NCI-H1048 (cell line): ENCODE measurements at regions not wholly inside any gene's neighbourhood (a gene's known extent, or its start where the extent isn't known, plus 50 kb on each side); places are given as distances from the start of the nearest gene placed in this dataset.
"Not testable (repeated sequence)": the region's sequence is repeated elsewhere in the genome, so short reads cannot be mapped to it uniquely, and the experiment has no call there.

Experiments used
- DNase-seq: peaks from one replicate; lab custom pipeline; 2025; lab: John Stamatoyannopoulos, UW

DNA sequence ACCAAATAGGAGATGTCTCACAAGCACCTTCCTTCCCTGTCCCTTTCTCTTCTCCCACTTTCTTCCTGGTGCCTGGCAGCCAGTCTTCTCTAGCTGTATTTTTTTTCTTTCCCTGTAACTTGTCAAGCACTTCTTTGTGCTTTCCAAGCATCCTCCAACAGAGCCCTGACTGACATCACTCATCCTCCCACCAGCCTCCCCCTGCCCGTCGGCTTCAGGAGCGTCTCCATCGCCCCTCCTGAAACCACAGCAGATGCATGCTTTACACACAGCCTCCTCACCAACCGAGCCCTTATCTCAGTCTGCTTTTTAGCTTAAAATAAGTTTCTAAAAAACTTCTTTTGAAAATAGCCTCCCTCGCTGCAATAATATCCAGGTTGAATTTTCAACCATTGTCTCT lies 268.7 kb upstream of the CDH5 start:
- DNase-seq = no peak

DNA sequence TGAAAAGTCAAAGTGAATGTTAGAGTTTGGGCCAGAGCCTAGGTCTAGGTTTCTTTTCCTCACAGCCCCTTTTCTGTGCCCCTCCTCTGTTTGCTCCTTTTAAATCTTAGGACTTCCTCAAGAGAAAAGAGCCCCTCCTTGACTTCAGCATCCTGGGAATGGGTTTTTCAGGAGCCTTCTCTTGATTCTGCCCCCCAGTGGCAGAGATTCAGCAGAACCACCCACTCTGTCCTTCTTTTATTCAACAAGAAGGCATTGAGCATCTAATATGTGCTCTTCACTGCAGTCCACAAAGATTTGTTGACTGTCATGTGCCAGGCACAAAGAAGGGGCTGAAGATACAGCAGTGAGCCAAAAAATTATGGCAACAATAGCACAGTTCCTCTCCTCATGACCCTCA lies 270.8 kb upstream of the CDH5 start:
- no peak for DNase-seq

DNA sequence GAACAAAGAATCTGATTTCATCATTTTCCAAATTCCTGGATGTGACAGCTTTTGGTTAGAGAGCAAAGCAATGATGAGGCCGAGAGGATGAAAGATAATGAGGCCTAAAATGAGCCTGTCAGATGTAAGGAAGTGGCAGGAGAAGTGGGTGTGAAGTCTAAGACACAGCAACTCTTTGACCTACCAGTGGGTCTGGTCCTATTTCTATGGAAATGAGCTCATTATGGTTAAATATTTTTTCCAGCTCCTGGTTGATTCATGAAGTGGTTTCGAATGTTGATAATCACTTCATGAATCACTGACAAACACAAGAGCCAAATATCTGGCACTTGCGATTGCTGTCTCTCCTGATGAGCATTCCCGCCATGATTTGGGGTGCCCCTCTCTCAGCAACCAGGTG lies 273.3 kb upstream of the CDH5 start:
- no peak for DNase-seq

DNA sequence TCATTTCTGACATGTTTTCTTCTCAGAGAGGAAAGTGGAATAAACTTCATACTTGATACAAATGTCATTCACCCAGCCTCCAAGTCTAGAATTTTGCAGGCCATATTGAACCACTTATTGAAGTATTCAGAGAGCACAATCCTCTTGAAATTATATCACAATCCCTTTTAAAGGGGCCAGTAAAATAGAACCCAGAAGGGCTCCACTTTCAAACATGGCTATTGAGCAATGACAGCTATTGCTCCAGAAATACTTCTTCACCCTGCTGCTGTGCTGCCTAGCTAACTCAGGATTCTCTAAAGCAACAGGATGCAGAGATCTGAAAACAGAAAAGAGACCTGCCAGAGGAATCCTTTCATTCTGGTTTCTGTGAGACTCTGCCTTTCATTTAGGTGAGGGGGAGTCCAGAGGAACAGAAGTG lies 275.0 kb upstream of the CDH5 start:
- no peak for DNase-seq

DNA sequence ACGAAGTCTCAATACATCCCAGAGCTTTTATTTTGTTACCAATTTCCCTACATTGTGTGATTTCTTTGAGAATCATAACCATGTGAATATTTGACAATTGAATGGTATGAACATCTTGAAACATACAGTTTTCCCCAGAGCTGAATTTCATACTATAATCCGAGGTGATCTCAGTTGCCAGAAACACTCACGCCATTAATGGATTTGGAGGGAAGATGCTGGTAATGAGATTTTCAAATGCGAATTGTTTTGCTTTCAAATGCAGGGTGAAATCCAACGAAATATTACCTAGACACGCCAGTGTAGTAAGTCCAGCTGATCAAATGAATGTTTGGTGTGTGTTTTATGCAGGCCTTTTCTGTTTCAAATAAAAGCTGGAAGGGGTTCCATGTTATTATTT lies 277.8 kb upstream of the CDH5 start:
- no peak for DNase-seq

DNA sequence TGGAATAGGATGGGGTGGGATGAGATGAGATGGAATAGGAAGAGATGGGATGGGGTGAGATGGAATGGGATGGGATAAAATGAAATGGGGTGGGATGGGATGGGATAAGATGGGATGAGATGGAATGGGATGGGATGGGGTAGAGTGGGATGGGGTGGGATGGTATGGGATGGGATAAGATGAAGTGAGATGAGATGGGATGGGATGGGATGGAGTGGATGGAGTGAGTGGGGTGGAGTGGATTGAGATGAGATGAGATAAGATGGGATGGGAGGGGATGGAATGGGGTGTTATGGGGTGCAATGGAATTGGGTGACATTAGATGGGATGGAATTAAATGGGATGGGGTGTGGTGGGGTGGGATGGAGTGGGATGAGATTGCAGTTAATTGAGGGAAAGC lies 279.2 kb upstream of the CDH5 start:
- DNase-seq = no peak

DNA sequence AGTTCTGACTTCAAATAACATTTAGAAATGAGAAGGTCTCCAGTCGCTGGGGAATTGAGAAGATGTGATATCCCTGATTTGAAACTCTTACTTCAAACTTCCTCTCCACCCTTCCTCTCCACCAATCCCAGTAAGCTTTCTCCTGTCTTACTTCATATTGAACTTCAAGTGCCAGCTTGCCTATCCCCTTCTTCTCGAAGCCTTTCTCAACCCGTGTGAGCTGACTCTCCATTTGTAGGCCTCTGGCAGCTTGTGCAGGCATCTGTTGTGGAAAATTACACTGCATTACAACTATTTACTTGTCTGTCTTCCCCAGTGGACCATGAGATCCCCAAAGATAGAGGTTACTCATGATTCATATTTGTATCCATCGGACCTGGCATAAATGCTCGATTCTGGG lies 280.8 kb upstream of the CDH5 start:
- no peak for DNase-seq

DNA sequence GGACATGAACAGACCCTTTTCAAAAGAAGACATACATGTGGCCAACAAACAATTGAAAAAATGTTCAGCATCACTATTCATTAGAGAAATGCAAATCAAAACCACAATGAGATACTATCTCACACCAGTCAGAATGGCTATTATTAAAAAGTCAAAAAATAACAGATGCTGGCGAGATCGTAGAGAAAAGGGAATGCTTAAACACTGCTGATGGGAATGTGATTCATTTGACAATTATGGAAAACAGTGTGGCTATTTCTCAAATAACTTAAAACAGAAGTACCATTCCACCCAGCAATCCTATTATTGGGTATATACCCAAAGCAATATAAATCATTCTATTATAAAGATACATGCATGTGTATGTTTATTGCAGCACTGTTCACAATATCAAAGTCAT lies 281.8 kb upstream of the CDH5 start:
- not testable (repeated sequence) for DNase-seq

DNA sequence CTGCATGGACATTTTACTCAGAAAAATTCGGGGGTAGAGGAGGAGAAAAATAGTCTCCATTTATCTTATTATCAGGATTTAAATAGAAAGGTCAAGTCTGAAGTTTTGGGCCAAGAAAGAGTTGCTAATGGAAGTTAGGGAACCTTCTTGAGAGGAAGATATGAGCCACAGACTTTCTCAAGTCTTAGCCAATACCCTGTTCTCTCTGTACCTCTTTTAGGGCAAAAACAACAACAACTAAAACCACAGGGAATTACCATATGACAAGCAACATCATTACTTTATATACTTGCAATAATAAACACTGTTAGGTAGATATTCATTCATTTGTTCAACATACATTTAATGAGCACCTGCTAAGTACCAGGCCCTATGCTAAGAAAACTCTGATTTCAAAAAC lies 282.2 kb upstream of the CDH5 start:
- no peak for DNase-seq

DNA sequence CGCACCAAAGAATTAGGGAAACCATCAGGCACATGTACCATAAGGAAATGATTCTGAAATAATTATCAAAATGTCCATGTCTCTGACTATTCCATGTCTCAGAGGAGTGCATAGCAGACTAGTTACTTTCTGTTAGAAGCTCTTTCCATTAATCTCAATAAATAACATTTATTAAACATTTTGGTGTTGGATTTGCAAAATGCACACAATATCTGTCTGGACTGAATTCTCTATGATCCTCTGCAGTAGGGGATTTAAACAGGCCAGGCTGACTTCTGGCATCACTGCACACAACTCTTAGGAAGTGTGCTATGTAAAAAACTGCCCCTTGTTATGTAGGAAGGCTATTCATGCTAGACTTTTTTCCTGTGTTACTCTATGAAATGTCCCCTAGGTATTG lies 283.3 kb upstream of the CDH5 start:
- DNase-seq = no peak

DNA sequence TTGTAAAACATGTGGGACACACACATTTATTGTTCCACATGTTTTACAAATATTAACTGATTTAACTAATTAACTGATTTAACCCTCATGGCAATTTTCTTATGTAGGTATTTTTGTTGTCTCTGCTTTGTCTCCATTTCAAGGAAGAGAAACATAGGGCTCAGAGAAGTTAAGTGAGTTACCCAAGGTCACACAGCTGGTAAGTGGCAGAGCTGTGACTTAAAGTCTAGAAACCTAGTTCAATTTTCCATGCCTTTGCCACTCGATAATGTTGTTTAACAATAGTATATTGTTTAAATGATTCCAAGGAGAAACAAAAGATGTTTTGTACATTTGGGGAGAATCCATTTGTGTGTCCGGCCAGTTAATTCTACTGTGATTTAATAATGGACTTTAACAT lies 284.1 kb upstream of the CDH5 start:
- no peak for DNase-seq

DNA sequence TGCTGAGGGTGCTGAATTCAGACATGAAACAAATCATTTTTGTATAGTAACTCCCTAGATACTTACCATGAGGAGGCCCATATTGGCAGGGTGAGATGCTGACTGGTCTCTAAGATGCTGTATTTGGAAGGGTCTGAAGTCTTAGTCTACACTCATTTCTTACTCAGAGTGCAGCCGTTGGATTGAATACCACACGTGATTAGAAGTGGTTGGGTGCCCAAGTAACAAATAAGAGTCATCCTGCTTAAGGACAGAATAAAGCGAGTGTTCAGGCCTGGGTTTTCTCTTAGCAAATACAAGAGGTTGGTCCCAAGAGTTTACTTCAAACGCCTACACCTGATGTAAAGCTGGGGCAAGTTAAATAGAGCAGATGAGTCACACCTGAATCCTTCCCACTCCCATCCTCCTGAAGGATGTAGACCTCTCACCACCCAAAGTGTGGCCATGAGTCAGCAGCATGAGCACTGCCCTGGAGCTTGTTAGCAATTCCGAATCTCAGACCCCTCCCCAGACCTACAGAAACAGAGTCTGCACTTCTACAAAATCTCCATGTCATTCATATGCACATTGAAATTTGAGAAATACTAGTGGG lies 284.6 kb upstream of the CDH5 start:
- DNase-seq = no peak

DNA sequence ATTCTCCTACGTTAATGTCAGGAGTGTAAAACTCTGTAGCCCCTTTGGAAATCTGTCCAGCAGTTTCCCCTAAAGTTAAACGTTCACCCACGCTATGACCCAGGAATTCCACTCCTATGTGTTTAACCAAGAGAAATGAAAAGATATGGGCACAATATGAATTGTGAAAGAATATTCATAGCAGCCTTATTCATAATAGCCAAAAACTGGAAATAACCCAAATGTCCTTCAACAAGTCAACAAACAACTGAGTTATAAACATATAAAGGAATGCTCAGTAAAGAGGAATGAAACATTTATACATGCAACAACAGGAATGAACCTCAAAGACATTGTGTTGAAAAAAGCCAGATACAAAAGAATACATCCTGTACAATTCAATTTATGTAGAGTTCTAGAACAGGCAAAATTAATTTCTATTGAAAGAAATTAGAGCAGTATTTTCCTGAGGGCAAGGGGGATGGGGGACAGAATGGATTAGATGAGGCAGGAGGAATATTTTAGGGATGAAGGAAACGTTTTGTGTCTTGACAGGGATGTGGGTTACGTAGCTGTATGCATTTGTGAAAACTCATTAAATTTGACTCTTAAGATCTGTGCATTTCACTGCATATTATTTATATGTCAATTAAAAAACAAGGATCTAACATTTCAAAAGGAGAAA lies 286.7 kb upstream of the CDH5 start:
- no peak for DNase-seq

DNA sequence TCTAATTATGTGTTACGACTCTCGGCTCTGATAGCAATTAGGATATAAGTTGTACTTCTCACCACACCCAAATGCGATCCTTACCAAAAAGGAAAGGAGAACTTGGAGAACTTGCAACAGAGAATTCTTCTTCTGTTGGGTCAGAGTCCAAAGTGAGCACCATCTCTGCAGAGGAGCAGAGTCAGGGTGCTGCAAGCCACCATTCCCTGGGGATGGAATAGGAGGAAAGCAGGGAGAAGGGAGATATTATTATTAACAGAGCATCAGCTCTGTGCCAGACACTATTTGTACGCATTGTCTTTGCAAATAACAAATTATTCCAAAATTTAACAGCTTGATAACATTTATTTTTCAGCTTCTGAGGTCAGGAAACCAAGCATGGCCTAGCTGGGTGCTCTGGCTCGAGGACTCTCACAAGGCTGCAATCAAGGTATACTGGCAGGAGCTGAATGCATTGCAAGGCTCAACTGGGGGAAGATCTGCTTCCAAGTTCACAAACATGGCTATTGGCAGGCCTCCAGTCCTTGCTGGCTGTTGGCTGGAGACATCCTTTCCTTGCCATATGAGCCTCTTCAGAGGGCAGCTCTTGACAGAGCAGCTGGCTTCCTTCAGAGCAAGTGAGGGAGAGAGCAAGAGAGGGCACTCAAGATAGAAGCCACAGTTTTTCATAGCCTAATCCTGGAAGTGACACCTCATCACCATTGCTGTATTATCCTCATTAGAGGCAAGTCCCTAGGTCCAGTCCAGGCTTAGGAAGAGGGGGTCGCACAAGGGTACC lies 296.2 kb upstream of the CDH5 start:
- DNase-seq = no peak

DNA sequence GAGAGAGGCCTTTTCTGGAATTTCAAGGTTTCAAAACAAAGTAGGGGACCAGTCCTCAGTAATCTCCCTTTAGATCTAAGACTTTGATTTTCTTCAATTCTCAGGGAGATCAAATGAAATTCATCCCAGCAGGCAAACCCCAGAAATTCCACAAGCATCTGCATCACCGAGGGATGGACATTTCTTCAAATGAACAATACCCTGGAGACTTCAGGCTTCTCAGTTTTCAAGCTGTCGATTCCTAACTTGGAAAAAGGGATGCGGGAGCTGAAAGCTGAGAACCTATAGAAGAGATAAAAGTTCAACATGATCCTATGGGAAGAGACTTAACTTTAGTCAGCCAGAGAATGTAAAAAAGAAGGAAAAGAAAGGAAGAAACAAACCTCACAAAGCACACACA lies 296.9 kb upstream of the CDH5 start:
- DNase-seq = no peak

DNA sequence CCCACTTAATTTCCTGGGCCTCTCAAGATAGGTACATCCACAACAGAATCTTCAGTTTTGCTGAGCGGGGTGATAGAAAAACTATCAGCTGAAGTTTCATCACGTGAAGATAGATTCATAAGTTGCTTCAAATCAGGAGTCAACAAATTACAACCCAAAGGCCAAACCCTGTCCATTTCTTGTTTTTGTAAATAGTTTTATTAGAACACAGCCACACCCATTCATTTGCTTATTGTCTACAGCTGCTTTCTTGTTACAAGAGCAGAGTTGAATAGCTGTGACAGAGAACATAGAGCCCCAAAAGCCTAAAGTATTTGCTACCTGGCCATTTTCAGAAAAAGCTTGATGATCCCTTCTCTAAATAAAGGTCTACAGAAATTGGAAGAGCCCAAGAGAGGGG lies 300.1 kb upstream of the CDH5 start:
- no peak for DNase-seq

DNA sequence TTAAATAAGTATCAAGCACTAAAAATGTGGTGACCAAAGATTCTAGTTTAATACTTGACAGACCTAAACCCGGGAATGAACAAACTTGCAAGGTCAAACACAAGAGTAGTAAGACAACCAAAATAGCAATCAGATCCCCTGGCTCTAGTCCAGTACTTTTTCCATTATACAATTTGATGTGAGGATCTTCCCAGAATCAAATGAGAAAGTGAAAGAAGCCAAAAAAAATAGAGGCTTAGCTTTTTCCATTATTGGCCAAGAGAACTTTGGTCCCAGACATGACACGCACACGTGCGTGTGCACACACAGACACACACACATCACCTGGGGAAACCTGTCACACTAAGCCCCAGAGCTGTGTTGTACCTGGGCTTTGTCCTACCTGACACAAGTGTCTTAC lies 300.6 kb upstream of the CDH5 start:
- no peak for DNase-seq

DNA sequence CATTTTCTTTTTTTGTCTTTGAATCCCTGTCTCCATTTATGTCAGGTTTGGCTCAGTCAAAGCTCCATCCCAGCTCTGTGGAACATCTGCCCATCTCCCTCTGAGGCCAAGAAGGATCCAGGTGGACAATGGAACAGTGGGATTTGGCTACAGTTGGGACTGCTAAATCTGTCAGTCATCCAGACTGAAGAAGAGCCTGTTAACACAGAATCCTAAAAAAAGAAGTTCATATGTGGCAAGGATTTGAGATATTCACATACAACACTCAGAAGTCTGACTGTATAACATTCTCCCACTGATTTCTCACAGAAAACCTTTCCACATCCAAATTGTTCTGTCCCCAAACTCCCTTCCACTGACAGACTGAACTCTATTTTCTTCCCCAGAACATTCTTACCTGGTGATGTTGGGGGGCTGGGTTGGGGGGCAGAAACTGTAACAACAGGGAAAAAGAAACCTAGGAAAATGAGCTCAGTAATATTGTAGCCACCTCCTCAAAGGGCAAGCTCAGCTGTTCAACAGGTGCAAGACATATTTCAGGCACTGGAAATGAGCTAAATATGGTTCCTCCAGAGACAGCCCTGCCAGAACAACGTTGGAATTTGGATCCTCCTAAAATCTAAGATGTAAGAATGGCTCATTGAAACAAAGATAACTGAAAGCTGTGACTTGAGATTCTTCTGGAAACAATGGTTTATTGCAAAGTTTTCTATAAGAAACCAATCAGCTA lies 301.5 kb upstream of the CDH5 start:
- no peak for DNase-seq

DNA sequence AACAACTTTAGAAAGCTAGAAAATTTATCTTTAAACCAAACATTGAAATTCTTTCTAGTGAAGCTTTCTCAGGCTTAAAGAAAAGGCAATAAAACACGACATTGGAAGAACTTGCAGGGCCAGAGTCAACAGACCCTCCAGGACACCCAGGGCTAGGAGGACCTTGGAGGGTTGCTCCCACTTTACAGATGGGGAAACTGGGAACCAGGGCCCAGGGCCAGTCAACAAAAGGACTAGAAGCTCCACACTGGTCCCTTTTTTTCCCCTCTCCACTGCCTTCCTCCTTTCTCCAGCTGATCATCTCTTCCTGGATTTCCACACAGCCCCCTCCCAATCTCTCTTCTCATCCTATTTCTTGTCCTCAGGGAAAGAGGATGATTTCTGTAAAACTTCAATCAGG lies 307.7 kb upstream of the CDH5 start:
- DNase-seq = no peak

DNA sequence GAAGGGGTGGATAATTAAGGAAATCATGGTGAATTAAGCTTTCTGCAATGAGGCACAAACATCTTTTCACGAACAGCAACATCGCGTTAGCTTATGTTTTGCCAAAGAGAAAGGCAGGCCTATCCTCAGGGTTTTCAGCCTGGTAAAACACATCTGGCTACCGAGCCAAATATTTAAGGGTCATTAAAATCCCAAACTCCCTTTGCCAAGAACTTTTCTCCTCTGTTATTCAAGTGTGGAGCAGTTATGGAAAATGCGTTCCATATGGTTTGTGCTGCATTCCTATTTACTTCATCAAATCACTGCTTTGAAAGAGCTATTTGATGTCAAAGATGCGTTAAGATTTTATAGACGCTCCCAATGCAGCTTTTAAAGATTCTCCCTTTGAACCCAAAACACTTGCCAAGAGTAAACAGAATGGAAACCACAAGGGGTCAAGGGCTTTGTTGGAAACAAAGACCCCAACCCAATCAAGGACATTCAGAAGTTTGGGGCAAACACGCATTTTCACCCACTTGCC lies 308.3 kb upstream of the CDH5 start:
- DNase-seq = no peak

DNA sequence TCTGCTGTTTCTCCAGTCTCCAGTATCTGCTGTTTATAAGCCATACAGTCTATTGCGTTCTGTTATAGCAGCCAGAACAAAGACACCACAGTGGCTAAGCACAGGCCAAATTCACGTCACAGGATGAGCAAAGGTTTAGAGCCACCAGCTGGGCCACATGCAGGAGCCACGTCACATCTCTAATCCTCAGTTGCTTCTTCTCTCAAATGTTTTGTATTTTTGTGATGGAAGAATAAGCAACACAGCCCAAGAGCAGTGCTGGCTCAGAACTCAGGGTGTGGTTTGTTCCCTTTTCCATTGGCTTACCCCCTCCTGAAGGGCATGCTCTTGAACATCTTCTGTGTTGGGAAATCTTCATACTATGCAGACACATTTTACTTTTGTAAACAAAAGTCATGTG lies 309.4 kb upstream of the CDH5 start:
- DNase-seq = no peak

DNA sequence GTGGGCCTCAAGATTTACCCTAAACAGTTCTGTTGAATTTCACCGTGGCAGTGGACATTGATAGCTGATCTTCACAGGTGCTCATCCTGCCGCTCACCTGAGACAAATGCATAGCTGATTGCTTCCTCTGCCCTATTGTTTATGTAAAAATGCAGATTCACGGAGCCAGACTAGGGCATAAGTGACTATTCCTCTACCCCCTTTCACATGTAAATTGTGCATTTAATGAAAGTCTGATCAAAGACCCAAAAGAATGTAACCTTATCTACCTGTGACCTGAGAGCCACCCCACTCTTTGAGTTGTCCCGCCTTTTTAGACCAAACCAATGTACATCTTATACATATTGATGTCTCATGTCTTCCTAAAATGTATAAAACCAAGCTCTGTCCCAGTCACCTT lies 312.4 kb upstream of the CDH5 start:
- DNase-seq = no peak

DNA sequence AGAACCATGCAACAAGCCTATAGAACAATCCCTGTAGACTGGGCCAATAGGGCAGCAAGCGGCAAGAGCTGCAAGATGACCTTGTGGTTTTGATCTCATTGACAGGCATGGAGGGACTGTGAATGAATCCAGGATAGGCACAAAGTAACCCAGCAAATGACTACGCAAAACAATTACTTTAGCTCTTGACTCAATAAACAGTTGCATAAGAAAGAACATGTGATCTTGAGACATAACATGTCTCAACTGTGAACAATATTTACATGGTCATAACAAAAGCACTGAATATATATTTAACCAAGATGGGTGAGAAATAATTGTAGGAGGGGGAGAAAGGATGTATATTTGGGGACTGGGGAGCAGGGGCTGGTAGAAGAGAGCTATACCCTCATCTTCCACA lies 313.7 kb upstream of the CDH5 start:
- no peak for DNase-seq
